ENCODE measurements at regions not wholly inside any gene's neighbourhood (a gene's known extent, or its start where the extent isn't known, plus 50 kb on each side); places are given as distances from the start of the nearest gene placed in this dataset.

GRCh38 chr2:14751581-14751980 lies 119.1 kb downstream of the LRATD1 start:
- TF ChIP-seq CTCF (IDR thresholded peaks at IDR 0.05; ENCODE audit: borderline replicate concordance, extremely low read depth, low read length, poor library complexity, severe bottlenecking), result no peak
- TF ChIP-seq EZH2 (IDR thresholded peaks at IDR 0.05; ENCODE audit: borderline replicate concordance, low read depth, low read length, severe bottlenecking), result no peak
